ENCODE measurements at regions not wholly inside any gene's neighbourhood (a gene's known extent, or its start where the extent isn't known, plus 50 kb on each side); places are given as distances from the start of the nearest gene placed in this dataset.

DNA sequence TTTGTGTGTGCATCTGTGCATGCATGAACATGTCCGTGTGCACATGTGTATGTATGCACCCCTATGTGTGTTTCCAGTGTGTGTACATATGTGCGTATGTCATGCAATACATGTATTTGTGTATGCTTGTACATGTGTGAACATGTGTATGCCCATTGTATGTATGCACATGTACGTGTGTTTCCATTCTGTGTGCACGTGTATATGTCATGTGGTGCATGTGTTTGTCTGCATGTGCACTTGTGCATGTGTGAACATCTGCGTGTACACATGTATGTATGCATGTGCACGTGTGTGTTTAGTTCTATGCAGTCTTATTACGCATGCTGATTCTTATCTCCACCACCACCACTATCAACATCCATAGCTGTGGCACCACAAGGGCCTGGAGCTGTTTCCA, 403.5 kb upstream of the IRX4 start:
- H2AFZ ChIP-seq (ENCODE audit: low read depth): no peak overlapping the region
- H3K36me3 ChIP-seq (ENCODE audit: insufficient read depth): no peaks in the 10 kb centered on the region
- no peak overlapping the region for H3K4me2 ChIP-seq

DNA sequence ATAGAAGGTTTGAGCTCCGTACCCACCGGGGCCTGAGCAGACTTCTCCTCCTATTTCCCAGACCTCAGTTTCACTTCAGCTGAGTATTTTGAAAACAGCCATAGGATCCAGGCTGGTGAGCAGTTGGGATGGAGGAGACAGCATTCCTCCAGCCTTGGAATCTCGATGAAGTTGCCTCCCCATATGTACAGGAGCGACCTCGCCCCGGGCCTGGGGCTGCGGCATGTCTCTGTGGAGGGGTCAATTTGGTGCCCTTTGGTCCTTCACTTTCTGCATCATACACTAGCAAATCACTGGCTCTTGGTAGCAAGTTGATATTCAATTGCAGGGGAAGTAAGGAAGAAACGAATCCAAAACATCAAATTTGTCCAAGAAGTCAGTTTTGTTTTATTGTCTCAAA, 402.0 kb upstream of the IRX4 start:
- TF ChIP-seq, protein P1, sequence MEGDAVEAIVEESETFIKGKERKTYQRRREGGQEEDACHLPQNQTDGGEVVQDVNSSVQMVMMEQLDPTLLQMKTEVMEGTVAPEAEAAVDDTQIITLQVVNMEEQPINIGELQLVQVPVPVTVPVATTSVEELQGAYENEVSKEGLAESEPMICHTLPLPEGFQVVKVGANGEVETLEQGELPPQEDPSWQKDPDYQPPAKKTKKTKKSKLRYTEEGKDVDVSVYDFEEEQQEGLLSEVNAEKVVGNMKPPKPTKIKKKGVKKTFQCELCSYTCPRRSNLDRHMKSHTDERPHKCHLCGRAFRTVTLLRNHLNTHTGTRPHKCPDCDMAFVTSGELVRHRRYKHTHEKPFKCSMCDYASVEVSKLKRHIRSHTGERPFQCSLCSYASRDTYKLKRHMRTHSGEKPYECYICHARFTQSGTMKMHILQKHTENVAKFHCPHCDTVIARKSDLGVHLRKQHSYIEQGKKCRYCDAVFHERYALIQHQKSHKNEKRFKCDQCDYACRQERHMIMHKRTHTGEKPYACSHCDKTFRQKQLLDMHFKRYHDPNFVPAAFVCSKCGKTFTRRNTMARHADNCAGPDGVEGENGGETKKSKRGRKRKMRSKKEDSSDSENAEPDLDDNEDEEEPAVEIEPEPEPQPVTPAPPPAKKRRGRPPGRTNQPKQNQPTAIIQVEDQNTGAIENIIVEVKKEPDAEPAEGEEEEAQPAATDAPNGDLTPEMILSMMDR (conservative IDR thresholded peaks at IDR 0.05; ENCODE audit: low read depth, low read length): no peak
- H3K4me2 ChIP-seq: no peak overlapping the region
- no peak overlapping the region for H3K27ac ChIP-seq
- no peaks in the 10 kb centered on the region for H3K36me3 ChIP-seq (ENCODE audit: insufficient read depth)
- no peak overlapping the region for H3K9ac ChIP-seq
- H3K4me3 ChIP-seq (IDR thresholded peaks at IDR 0.05; ENCODE audit: insufficient read depth, low read depth, low read length): no peak overlapping the region
- no peaks in the 10 kb centered on the region for H3K4me1 ChIP-seq (ENCODE audit: low read depth, poor library complexity, severe bottlenecking)
- no peaks in the 10 kb centered on the region for H3K27me3 ChIP-seq (ENCODE audit: insufficient read depth, low read depth)
- H4K20me1 ChIP-seq (ENCODE audit: insufficient read depth): no peaks in the 10 kb centered on the region
- no peaks in the 10 kb centered on the region for H3K79me2 ChIP-seq (ENCODE audit: insufficient read depth, low read depth)
- no peak overlapping the region for H2AFZ ChIP-seq (ENCODE audit: low read depth)

More for the DNA sequence above, 403.5 kb upstream of the IRX4 start:
- H3K27me3 ChIP-seq (ENCODE audit: insufficient read depth, low read depth): no peaks in the 10 kb centered on the region
- H3K4me3 ChIP-seq (IDR thresholded peaks at IDR 0.05; ENCODE audit: insufficient read depth, low read depth, low read length): no peak overlapping the region
- TF ChIP-seq, protein P1 (conservative IDR thresholded peaks at IDR 0.05; ENCODE audit: low read depth, low read length): no peak
- no peaks in the 10 kb centered on the region for H3K4me1 ChIP-seq (ENCODE audit: low read depth, poor library complexity, severe bottlenecking)
- H3K9ac ChIP-seq: no peak overlapping the region
- H3K79me2 ChIP-seq (ENCODE audit: insufficient read depth, low read depth): no peaks in the 10 kb centered on the region
- H4K20me1 ChIP-seq (ENCODE audit: insufficient read depth): no peaks in the 10 kb centered on the region
- H3K27ac ChIP-seq: no peak overlapping the region

DNA sequence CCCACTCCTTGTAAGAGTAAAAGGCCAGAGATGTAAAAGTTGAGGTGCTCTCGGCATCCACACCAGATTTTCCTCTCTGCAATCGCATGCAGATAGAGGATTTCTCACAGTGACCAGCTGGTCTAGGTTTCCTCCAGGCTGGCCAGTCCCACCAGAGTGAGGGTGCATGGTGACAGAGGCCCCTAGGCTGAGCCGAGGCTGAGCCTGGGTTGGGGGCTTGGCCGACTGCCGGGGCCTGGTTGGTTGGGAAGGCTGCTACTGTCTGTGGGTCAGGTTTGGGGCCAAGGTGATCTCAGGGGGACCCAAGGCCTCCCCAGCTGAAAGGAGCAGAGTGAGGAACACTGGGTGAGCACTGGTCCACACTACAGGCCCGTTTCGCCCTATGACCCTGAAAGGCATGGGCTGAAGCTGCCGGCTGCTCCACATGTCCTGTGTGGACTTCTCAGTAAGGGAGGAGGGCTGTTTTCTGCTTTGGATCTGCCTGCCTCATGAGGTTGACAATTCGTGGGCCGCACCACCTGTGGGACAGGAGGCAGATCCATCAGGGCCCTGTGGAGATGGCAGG, 400.8 kb upstream of the IRX4 start:
- no peaks in the 10 kb centered on the region for H4K20me1 ChIP-seq (ENCODE audit: insufficient read depth)
- H3K4me3 ChIP-seq (IDR thresholded peaks at IDR 0.05; ENCODE audit: insufficient read depth, low read depth, low read length): no peak overlapping the region
- H3K79me2 ChIP-seq (ENCODE audit: insufficient read depth, low read depth): no peaks in the 10 kb centered on the region
- no peak overlapping the region for H3K27ac ChIP-seq
- TF ChIP-seq, protein P1 (conservative IDR thresholded peaks at IDR 0.05; ENCODE audit: low read depth, low read length): no peak
- H3K36me3 ChIP-seq (ENCODE audit: insufficient read depth): no peaks in the 10 kb centered on the region
- no peaks in the 10 kb centered on the region for H3K4me1 ChIP-seq (ENCODE audit: low read depth, poor library complexity, severe bottlenecking)
- H3K27me3 ChIP-seq (ENCODE audit: insufficient read depth, low read depth): no peaks in the 10 kb centered on the region
- H2AFZ ChIP-seq (ENCODE audit: low read depth): no peak overlapping the region
- H3K9ac ChIP-seq: no peak overlapping the region
- H3K4me2 ChIP-seq: no peak overlapping the region

DNA sequence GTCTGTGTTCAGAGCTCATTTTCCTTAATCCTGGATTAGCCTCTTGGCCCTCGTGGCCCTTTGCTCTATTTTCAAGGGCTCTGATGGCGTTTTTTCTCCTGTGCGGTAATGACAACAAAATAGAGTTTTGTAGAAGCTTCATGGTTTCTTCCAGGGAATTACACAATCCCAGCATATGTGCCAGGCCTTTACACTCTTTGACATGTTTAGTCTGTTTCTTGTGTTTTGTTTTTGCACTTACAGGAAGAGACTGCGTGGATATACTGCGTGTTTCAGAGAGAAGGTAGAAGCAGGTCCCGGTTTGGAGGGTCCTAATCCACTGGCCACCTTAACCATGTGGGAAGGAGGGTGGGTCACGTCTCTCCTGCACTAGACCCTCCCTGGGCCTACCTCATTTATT, 400.2 kb upstream of the IRX4 start:
- Histone ChIP-seq H3K4me2 (no peak overlapping the region), H3K9ac (no peak overlapping the region), H3K4me1 (ENCODE audit: low read depth, poor library complexity, severe bottlenecking) (no peaks in the 10 kb centered on the region), H4K20me1 (ENCODE audit: insufficient read depth) (no peaks in the 10 kb centered on the region), H3K4me3 (IDR thresholded peaks at IDR 0.05; ENCODE audit: insufficient read depth, low read depth, low read length) (no peak overlapping the region), H3K36me3 (ENCODE audit: insufficient read depth) (no peaks in the 10 kb centered on the region), H3K27me3 (ENCODE audit: insufficient read depth, low read depth) (no peaks in the 10 kb centered on the region), H3K79me2 (ENCODE audit: insufficient read depth, low read depth) (no peaks in the 10 kb centered on the region), H2AFZ (ENCODE audit: low read depth) (no peak overlapping the region), H3K27ac (no peak overlapping the region)
- TF ChIP-seq, protein P1 (conservative IDR thresholded peaks at IDR 0.05; ENCODE audit: low read depth, low read length): no peak

All from KMS-11 (cell line).